ENCODE measurements at regions not wholly inside any gene's neighbourhood (a gene's known extent, or its start where the extent isn't known, plus 50 kb on each side); places are given as distances from the start of the nearest gene placed in this dataset.
"Not testable (repeated sequence)": the region's sequence is repeated elsewhere in the genome, so short reads cannot be mapped to it uniquely, and the experiment has no call there.

DNA sequence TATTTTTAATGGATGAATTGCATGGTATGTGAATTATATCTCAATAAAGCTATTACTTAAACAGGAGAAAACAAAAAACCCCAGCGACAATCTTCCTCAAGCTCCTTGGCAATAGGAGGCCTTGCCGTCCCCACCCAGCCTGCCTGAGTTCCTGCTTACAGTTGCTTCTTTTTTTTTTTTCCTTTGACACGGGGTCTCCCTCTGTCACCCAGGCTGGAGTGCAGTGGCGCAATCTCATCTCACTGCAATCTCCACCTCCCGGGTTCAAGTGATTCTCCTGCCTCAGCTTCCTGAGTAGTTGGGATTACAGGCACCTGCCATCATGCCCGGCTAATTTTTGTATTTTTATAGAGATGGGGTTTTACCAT, 88.6 kb upstream of the CUX1 start:
- H3K27me3 ChIP-seq (ENCODE audit: control insufficient read depth in 4 of 4, insufficient read depth in 4 of 4, low read length in 3 of 4); H3K4me3 ChIP-seq (ENCODE audit: low read depth in 1 of 3, low read length in 3 of 3); DNase-seq (ENCODE audit: low spot score); H3K36me3 ChIP-seq (ENCODE audit: control insufficient read depth in 4 of 4, insufficient read depth in 3 of 4, low read depth in 1 of 4, low read length in 3 of 4); H3K4me1 ChIP-seq (ENCODE audit: control insufficient read depth in 4 of 4, insufficient read depth in 4 of 4, low read length in 3 of 4); H3K9ac ChIP-seq (ENCODE audit: low read depth in 1 of 2, low read length in 2 of 2); H3K27ac ChIP-seq (ENCODE audit: low read depth in 1 of 2, low read length in 2 of 2); H3K9me3 ChIP-seq (ENCODE audit: control insufficient read depth in 4 of 4, low read length in 3 of 4): not testable (repeated sequence)
- WGBS = 72% methylated on average over 6 of the region's 6 CpGs

DNA sequence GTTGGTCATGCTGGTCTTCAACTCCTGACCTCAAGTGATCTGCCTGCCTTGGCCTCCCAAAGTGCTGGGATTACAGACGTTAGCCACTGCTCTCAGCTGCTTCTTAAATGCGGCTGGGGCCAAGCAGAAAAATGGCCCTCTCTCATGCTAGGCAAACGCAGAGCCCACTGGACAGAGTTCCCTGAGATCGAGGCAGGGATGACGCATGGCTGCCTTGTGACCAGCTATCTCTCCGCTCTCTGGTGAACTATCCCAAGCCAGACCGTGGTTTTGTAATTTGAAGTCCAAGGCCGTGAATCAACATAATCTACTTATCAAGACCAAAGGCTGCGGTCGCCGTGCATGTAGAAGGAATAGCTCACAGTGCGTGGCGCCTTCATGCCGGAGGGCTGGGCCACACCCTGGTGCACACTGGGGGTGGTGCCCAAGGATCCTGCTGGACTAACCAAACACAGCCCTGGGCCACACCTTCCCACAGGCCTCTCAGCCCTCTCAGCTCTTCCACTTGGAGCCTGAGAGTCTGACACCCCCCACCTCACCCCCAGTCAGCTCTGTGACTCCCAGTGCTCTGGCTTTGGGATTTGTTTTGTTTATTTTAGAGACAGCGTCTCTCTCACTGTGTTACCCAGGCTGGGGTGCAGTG, 88.1 kb upstream of the CUX1 start:
- Histone ChIP-seq H3K4me1 (ENCODE audit: control insufficient read depth in 4 of 4, insufficient read depth in 4 of 4, low read length in 3 of 4) (peaks cover 0 to 9% (median 8%) of the 10 kb centered on the region in 4 donors), H3K27ac (ENCODE audit: low read depth in 1 of 2, low read length in 2 of 2) (no peak overlapping the region), H3K27me3 (ENCODE audit: control insufficient read depth in 4 of 4, insufficient read depth in 4 of 4, low read length in 3 of 4) (no peaks in the 10 kb centered on the region), H3K9me3 (ENCODE audit: control insufficient read depth in 4 of 4, low read length in 3 of 4) (no peaks in the 10 kb centered on the region), H3K36me3 (ENCODE audit: control insufficient read depth in 4 of 4, insufficient read depth in 3 of 4, low read depth in 1 of 4, low read length in 3 of 4) (no peaks in the 10 kb centered on the region), H3K4me3 (ENCODE audit: low read depth in 1 of 3, low read length in 3 of 3) (no peak overlapping the region), H3K9ac (ENCODE audit: low read depth in 1 of 2, low read length in 2 of 2) (no peak overlapping the region)
- 76% methylated on average over 15 of the region's 15 CpGs for WGBS
- DNase-seq (ENCODE audit: low spot score) = no peak
- TF ChIP-seq TAF1 (conservative IDR thresholded peaks at IDR 0.05) (no peak), SP1 (IDR thresholded peaks at IDR 0.05) (no peak), JUND (IDR thresholded peaks at IDR 0.05) (no peak), FOXA1 (IDR thresholded peaks at IDR 0.05) (no peak), GABPA (IDR thresholded peaks at IDR 0.05 in 1 of 2, conservative IDR thresholded peaks at IDR 0.05 in 1 of 2) (no peak), NR2F2 (IDR thresholded peaks at IDR 0.05) (no peak), RXRA (IDR thresholded peaks at IDR 0.05) (no peak), FOXA2 (IDR thresholded peaks at IDR 0.05) (no peak), EGR1 (IDR thresholded peaks at IDR 0.05; ENCODE audit: low read depth in 2 of 2) (no peak), HNF4A (conservative IDR thresholded peaks at IDR 0.05) (no peak), HNF4G (IDR thresholded peaks at IDR 0.05) (no peak), RAD21 (IDR thresholded peaks at IDR 0.05) (no peak), YY1 (IDR thresholded peaks at IDR 0.05) (no peak)
- TF ChIP-seq, protein P1, sequence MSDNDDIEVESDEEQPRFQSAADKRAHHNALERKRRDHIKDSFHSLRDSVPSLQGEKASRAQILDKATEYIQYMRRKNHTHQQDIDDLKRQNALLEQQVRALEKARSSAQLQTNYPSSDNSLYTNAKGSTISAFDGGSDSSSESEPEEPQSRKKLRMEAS (IDR thresholded peaks at IDR 0.05) = no peak
- TF ChIP-seq, protein P2, sequence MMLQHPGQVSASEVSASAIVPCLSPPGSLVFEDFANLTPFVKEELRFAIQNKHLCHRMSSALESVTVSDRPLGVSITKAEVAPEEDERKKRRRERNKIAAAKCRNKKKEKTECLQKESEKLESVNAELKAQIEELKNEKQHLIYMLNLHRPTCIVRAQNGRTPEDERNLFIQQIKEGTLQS (IDR thresholded peaks at IDR 0.05) = no peak
- TF ChIP-seq, protein P3, sequence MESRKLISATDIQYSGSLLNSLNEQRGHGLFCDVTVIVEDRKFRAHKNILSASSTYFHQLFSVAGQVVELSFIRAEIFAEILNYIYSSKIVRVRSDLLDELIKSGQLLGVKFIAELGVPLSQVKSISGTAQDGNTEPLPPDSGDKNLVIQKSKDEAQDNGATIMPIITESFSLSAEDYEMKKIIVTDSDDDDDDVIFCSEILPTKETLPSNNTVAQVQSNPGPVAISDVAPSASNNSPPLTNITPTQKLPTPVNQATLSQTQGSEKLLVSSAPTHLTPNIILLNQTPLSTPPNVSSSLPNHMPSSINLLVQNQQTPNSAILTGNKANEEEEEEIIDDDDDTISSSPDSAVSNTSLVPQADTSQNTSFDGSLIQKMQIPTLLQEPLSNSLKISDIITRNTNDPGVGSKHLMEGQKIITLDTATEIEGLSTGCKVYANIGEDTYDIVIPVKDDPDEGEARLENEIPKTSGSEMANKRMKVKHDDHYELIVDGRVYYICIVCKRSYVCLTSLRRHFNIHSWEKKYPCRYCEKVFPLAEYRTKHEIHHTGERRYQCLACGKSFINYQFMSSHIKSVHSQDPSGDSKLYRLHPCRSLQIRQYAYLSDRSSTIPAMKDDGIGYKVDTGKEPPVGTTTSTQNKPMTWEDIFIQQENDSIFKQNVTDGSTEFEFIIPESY (IDR thresholded peaks at IDR 0.05) = no peak
- TF ChIP-seq, protein P4, sequence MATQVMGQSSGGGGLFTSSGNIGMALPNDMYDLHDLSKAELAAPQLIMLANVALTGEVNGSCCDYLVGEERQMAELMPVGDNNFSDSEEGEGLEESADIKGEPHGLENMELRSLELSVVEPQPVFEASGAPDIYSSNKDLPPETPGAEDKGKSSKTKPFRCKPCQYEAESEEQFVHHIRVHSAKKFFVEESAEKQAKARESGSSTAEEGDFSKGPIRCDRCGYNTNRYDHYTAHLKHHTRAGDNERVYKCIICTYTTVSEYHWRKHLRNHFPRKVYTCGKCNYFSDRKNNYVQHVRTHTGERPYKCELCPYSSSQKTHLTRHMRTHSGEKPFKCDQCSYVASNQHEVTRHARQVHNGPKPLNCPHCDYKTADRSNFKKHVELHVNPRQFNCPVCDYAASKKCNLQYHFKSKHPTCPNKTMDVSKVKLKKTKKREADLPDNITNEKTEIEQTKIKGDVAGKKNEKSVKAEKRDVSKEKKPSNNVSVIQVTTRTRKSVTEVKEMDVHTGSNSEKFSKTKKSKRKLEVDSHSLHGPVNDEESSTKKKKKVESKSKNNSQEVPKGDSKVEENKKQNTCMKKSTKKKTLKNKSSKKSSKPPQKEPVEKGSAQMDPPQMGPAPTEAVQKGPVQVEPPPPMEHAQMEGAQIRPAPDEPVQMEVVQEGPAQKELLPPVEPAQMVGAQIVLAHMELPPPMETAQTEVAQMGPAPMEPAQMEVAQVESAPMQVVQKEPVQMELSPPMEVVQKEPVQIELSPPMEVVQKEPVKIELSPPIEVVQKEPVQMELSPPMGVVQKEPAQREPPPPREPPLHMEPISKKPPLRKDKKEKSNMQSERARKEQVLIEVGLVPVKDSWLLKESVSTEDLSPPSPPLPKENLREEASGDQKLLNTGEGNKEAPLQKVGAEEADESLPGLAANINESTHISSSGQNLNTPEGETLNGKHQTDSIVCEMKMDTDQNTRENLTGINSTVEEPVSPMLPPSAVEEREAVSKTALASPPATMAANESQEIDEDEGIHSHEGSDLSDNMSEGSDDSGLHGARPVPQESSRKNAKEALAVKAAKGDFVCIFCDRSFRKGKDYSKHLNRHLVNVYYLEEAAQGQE (IDR thresholded peaks at IDR 0.05) = no peak
- TF ChIP-seq, protein P5, sequence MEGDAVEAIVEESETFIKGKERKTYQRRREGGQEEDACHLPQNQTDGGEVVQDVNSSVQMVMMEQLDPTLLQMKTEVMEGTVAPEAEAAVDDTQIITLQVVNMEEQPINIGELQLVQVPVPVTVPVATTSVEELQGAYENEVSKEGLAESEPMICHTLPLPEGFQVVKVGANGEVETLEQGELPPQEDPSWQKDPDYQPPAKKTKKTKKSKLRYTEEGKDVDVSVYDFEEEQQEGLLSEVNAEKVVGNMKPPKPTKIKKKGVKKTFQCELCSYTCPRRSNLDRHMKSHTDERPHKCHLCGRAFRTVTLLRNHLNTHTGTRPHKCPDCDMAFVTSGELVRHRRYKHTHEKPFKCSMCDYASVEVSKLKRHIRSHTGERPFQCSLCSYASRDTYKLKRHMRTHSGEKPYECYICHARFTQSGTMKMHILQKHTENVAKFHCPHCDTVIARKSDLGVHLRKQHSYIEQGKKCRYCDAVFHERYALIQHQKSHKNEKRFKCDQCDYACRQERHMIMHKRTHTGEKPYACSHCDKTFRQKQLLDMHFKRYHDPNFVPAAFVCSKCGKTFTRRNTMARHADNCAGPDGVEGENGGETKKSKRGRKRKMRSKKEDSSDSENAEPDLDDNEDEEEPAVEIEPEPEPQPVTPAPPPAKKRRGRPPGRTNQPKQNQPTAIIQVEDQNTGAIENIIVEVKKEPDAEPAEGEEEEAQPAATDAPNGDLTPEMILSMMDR (IDR thresholded peaks at IDR 0.05; ENCODE audit: low read depth, low read length, missing input control) = no peak

Data from liver (tissue), 8 donors.